ENCODE measurements at regions not wholly inside any gene's neighbourhood (a gene's known extent, or its start where the extent isn't known, plus 50 kb on each side); places are given as distances from the start of the nearest gene placed in this dataset.

DNA sequence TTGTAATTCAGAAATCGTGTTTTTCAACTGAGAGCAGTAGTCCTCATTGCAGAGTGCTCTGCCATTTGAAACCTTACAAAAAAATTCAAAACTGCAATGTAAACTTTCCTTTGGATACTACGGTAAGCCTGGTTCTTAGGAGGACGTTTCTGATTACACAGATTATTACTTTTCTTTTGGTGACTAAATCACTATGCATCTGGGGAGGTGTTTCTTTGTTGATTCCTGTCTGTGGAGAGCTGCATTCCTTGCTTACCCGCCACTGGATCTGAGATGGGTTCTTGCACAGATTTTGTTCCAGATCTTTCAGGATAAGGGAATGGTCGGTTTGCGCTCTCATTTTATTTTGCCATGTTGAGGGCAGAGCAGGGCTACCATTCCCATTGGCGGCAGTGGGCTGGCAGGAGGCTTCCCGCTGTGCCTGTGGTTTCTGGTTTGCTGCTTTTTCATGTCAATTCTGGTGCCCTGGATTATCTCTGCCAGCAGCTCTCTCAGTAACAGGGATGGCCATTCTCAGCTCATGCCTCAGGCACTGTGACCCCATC is 485.1 kb downstream of the GLRX3 start:
- Histone ChIP-seq H3K4me1 (no peaks in the 10 kb centered on the region), H3K36me3 (no peaks in the 10 kb centered on the region), H3K27ac (no peak overlapping the region), H3K9me3 (no peaks in the 10 kb centered on the region), H3K27me3 (replicated peaks in 1 of 7) (peaks cover 0 to 6% (median 0%) of the 10 kb centered on the region in 7 donors), H3K4me3 (no peak overlapping the region)
- DNase-seq, result no peak
- no peak for TF ChIP-seq CTCF (IDR thresholded peaks at IDR 0.05 in 8 of 11, conservative IDR thresholded peaks at IDR 0.05 in 3 of 11)
- no peak for TF ChIP-seq POLR2AphosphoS5 (IDR thresholded peaks at IDR 0.05)
- TF ChIP-seq POLR2A (IDR thresholded peaks at IDR 0.05), result no peak
- intact Hi-C loops (cut with DNase I; ENCODE audit: low total_unique reads), result no loop called here
- WGBS, 5 donors, result 71 to 86% (median 76%) methylated on average over 8 of the region's 8 CpGs

DNA sequence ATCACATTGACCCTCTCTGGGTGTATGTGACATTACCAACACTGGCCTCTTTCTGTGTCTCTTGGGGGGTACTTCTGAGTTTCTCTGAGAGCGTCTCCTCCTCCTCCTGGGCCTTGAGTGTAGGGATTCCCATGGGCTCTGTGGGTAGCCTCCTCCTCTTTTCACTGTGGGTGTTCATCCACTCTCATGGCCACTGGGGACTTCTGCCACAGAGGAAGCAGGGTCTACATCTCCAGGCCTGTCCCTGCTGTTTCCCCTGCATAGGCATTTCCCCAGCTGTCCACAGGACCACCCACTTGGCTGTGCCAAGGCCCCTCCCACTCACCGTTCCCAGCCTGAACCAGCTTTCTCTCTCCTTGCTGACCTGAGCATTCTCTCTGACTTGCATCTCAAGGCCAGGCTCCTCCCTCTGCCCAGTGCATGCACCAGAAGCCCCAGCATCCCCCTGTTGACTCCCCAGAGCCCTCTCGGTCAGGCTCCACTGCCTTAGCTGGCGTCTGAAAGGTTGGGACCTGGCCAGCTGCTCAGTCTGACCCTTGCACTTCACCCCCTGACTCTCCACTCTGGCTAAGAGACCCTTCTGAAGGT is 487.6 kb downstream of the GLRX3 start:
- TF ChIP-seq POLR2AphosphoS5 (IDR thresholded peaks at IDR 0.05) (no peak), CTCF (IDR thresholded peaks at IDR 0.05 in 8 of 11, conservative IDR thresholded peaks at IDR 0.05 in 3 of 11) (no peak), POLR2A (IDR thresholded peaks at IDR 0.05) (no peak)
- no peaks in the 10 kb centered on the region for H3K9me3 ChIP-seq
- H3K4me1 ChIP-seq, result no peaks in the 10 kb centered on the region
- no peak for DNase-seq
- intact Hi-C loops (cut with DNase I; ENCODE audit: low total_unique reads), result no loop called here
- no peak overlapping the region for H3K27ac ChIP-seq
- no peaks in the 10 kb centered on the region for H3K27me3 ChIP-seq (replicated peaks in 1 of 7)
- no peaks in the 10 kb centered on the region for H3K36me3 ChIP-seq
- no peak overlapping the region for H3K4me3 ChIP-seq
- 46 to 62% (median 54%) methylated on average over 4 of the region's 4 CpGs for WGBS, 5 donors

DNA sequence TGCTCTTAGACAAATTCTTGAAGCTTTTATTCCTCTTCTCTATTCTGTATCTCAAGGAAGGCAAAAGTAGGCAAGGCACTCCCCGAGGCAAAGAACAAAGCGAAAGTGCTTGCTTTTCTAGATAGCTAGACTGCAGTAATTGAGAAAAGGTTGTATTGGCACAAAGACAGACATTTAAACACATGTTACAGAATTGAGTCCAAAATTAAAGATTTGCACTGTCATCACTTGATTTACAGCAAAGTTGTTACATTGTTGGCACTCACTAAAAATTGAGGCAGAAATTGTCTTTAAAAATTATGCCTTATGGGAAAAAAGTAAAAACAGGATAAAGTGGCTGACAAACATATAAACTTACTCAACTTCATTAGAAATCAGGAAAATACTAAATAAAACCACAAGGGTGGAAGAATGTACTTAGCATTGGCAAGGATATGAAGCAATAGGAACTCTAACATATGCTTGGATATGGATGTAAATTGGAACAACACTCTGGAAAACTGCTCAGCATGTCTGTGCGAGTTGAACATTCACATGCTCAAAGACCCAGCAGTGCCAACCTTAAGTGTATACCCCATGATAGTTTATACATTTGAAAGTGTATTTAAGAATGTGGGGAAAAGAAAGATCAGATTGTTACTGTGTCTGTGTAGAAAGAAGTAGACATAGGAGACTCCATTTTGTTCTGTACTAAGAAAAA is 491.3 kb downstream of the GLRX3 start:
- Histone ChIP-seq H3K27me3 (replicated peaks in 1 of 7) (no peaks in the 10 kb centered on the region), H3K4me3 (no peak overlapping the region), H3K36me3 (no peaks in the 10 kb centered on the region), H3K9me3 (no peaks in the 10 kb centered on the region), H3K4me1 (peaks cover 0 to 26% (median 14%) of the 10 kb centered on the region in 6 donors), H3K27ac (no peak overlapping the region)
- intact Hi-C loops (cut with DNase I; ENCODE audit: low total_unique reads), result no loop called here
- WGBS, 5 donors, result 89 to 92% (median 89%) methylated on average over 3 of the region's 3 CpGs
- TF ChIP-seq POLR2AphosphoS5 (IDR thresholded peaks at IDR 0.05) (no peak), CTCF (IDR thresholded peaks at IDR 0.05 in 8 of 11, conservative IDR thresholded peaks at IDR 0.05 in 3 of 11) (no peak), POLR2A (IDR thresholded peaks at IDR 0.05) (no peak)
- DNase-seq, result no peak

- H3K4me1 ChIP-seq, result peaks cover 0 to 32% (median 15%) of the 10 kb centered on the region in 6 donors
- H3K36me3 ChIP-seq, result no peaks in the 10 kb centered on the region
- H3K27ac ChIP-seq, result peak overlapping the region in 3 of 8 donors; percentile 72
- DNase-seq, result no peak
- intact Hi-C loops (cut with DNase I; ENCODE audit: low total_unique reads), result no loop called here
- H3K27me3 ChIP-seq (replicated peaks in 1 of 7), result no peaks in the 10 kb centered on the region
- H3K9me3 ChIP-seq, result no peaks in the 10 kb centered on the region
- H3K4me3 ChIP-seq, result no peak overlapping the region
- 87 to 98% (median 95%) methylated on average over 2 of the region's 2 CpGs for WGBS, 5 donors
- TF ChIP-seq CTCF (IDR thresholded peaks at IDR 0.05 in 8 of 11, conservative IDR thresholded peaks at IDR 0.05 in 3 of 11) (no peak), POLR2AphosphoS5 (IDR thresholded peaks at IDR 0.05) (no peak)
These were observed 493.9 kb downstream of the GLRX3 start for GRCh38 chr10:130630135-130630534.
